G401 (cell line): ENCODE measurements at regions not wholly inside any gene's neighbourhood (a gene's known extent, or its start where the extent isn't known, plus 50 kb on each side); places are given as distances from the start of the nearest gene placed in this dataset.
"Not testable (repeated sequence)": the region's sequence is repeated elsewhere in the genome, so short reads cannot be mapped to it uniquely, and the experiment has no call there.

Experiments used
- DNase-seq: peaks from one replicate; pipeline ENCODE4 v3.0.0-alpha.2; 2015; ENCODE audit warnings: low spot score
- in situ Hi-C: cut with HindIII; loops from 2 replicates; pipeline ENCODE4 v1.10.0; 2016; ENCODE audit warnings: low sequenced_read_pairs, mixed read lengths

GRCh38 chr1:222216255-222216754, 331.6 kb downstream of the HHIPL2 start:
- in situ Hi-C loops: no loop called here
- DNase-seq: no peak

DNA sequence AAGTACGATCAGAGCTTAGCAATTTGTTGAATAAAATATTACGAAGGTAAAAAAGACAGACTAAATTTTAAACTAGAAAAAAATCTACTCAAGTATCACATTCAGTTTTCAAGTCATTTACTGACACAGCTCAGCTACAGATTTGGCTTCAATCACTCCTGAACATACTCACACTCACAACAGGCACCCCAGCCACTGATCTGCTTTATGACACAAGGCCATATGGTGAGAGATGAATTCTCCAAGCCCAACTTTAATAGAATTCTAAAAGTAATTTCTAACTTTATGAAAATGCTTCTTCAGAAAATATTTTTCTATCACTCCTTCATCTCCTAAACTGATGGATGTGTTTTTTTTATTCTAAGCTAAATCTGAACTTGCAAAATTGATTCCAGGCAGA, 337.1 kb downstream of the HHIPL2 start:
- no peak for DNase-seq

DNA sequence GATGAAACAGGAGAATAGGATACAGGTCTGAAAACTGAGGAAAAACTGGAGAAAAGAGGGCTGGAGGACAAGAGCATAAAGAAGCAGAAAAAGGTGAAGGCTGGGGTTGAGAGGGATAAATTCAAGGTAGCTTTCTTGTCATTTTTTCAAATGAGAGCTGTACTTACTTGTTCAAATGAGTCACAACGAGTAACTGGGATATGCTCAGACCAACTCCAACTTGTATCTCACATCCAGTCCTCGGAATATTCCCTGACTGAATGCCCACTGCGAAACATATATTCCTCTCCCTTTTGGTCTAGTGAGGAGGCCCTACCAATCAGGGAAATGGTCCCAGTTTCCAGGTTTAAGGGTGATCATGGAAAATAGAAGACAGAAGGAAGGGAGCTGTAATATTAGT, 343.4 kb downstream of the HHIPL2 start:
- DNase-seq: no peak
- in situ Hi-C loops: no loop called here

More for the DNA sequence above, 337.1 kb downstream of the HHIPL2 start:
- in situ Hi-C loops: no loop called here

DNA sequence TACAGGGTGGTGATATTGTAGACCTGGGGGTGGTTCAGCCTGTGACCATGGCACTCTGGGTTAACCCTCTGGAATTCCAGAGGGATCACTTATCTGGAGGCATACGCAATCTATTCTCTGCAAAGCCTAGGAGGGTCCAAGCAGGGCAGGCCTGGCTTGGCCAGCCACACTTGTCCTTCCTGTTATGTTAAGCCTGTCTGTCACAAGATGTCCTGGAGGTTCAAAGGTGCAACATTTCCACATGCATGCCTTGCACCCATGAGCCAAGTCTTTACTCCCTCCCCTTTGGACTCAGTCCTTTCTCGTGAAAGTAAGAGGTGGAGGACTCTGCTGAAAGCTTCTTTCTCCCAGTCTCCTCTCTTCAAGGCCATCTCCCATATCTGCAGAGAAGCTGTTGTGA, 345.1 kb downstream of the HHIPL2 start:
- in situ Hi-C loops: no loop called here
- DNase-seq: no peak

GRCh38 chr1:222196736-222197135, 351.2 kb downstream of the HHIPL2 start:
- in situ Hi-C loops: no loop called here
- no peak for DNase-seq

GRCh38 chr1:222196288-222196687, 351.6 kb downstream of the HHIPL2 start:
- in situ Hi-C loops: no loop called here
- DNase-seq: no peak

GRCh38 chr1:222195857-222196256, 352.0 kb downstream of the HHIPL2 start:
- DNase-seq: no peak
- in situ Hi-C loops: no loop called here

DNA sequence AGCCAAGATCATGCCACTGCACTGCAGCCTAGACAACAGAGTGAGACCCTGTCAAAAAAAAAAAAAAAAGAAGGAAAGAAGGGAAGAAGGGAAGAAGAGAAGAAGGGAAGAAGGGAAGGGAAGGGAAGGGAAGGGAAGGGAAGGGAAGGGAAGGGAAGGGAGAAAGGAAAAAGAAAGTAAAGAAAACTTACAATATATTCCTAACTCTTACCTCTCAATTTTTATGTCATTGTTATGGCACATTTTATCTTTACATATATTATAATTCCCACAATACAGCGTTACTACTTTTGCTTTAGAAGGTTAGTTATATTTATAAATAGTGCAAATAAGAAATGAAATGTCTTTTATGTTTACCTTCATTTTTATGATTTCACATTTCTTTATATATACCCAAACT, 358.7 kb downstream of the HHIPL2 start:
- in situ Hi-C loops: no loop called here
- no peak for DNase-seq

DNA sequence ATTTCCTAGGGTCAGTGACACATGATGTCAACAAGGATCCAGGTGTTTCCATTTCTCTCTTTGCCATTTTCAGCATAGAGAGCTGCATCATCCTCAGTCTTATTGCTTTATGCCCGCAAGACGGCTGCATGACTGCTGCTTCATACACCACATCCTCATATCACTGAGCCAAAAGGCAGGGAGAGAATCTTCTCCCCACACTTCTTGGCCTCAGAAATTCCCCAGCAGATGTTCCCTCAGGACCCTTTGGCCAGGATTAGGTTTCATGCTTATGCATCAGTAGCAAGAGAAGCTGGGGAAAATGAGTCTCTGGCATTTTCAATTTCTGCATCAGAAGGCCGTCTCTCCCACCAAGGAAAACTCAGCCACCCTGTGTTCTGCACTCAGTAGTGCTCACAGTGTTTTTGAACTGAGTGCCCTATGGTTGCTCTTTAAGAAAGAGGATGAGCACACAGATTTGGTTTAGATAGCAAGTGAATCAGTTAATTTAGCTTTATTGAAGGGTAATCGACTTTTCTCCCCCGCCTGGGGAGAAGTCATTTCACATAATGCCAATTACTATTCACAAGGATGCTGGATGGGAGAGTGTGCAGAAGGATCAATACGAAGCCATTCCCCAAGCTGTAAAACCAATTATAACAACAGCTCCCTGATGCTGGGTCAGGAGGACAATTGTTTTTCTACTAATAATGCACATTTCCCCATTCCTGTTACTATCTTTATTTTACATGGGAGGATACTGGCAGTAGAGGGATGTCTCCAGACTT, 360.2 kb downstream of the HHIPL2 start:
- in situ Hi-C loops: no loop called here
- DNase-seq: no peak

- DNase-seq: no peak
- in situ Hi-C loops: no loop called here
Observed at GRCh38 chr1:222182641-222183040, 365.3 kb downstream of the HHIPL2 start.

- in situ Hi-C loops: no loop called here
- DNase-seq: no peak
Observed at GRCh38 chr1:222181191-222181590, 366.7 kb downstream of the HHIPL2 start.

DNA sequence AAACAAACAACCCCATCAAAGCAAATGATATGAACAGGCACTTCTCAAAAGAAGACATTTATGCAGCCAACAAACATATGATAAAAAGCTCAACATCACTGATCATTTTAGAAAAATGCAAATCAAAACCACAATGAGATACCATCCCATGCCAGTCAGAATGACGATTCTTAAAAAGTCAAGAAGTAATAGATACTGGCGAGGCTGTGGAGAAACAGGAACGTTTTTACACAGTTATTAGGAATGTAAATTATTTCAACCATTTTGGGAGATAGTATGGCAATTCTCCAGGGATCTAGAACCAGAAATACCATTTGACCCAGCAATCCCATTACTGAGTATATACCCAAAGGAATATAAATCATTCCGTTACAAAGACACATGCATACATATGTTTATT, 370.4 kb downstream of the HHIPL2 start:
- in situ Hi-C loops, DNase-seq: not testable (repeated sequence)

GRCh38 chr1:222171005-222171404, 376.9 kb downstream of the HHIPL2 start:
- in situ Hi-C loops: no loop called here
- no peak for DNase-seq

GRCh38 chr1:222168621-222169020, 379.3 kb downstream of the HHIPL2 start:
- in situ Hi-C loops: no loop called here
- DNase-seq: no peak

DNA sequence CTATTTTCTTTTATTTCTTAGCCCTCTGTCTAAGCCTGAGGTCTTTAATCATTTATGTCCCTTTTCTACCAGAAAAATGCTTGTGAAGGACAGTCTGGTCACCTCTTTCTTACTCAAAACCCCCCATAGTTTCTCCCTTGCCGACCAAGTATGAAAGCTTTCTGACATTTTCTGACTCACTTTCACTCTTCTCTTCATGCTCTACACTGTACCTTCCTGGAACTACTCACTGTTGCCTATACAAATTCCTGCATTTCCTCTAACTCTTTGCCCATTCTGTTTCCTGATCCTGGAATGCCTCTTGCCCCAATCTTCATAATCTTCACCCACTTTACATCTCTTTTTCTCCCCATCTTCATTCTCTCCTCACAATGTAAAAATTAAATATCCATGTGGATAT, 380.0 kb downstream of the HHIPL2 start:
- no peak for DNase-seq
- in situ Hi-C loops: no loop called here

- in situ Hi-C loops: no loop called here
- no peak for DNase-seq
Observed at GRCh38 chr1:222167111-222167510, 380.8 kb downstream of the HHIPL2 start.

DNA sequence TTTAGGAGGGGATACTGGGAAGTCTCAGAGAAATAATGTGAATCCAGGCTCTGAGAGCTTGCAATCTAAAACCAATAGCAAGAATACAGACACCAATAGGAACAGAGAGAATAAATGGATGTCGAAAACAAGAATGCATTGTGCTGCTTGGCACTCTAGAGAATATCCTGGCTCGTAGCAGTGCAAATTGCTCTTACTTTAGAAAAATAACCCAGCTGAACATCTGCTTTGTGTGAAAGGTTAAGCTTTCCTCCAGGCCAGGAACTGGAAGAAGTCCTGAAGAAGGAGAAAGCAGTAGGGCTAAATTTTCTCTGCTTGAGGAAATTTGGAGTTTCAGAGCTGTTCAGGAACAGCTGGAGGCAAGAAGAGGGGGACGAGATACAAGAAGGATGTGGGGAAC, 382.3 kb downstream of the HHIPL2 start:
- no peak for DNase-seq

DNA sequence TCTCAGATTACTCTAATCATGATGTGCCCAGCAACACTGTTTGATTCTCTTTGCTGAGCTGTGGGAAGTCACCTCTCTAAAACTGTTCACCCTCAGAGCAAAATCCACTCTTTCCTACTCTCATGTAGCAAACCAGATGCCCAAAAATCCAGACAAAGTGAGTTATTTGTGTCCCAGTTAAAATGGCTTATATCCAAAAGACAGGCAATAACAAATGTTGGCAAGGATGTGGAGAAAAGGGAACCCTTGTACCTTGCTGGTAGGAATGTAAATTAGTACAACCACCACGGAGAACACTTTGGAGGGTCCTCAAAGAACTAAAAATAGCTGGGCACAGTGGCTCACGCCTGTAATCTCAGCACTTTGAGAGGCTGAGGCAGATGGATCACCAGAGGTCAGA, 384.0 kb downstream of the HHIPL2 start:
- in situ Hi-C loops: no loop called here
- no peak for DNase-seq

More for the DNA sequence above, 382.3 kb downstream of the HHIPL2 start:
- in situ Hi-C loops: no loop called here

GRCh38 chr1:222161676-222162075, 386.2 kb downstream of the HHIPL2 start:
- DNase-seq: no peak
- in situ Hi-C loops: no loop called here

DNA sequence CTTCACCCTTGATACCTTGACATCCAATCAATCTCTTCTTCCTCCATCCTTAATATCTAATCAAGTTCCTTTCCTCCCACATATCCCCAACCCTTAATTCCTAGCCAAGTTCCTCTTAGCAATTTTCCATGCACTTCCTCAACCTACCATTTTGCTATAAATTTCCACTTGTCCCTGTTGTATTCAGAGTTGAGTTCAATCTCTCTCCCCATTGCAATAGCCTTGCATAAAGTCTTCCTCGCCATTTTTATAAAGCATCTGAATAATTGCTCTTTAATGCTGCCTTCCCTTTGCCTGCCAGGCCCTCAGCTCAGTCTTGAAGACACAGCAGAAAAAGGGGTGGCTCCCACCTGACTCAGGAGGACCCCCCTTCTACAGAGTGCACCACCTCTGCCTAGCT, 390.3 kb downstream of the HHIPL2 start:
- no peak for DNase-seq
- in situ Hi-C loops: no loop called here

DNA sequence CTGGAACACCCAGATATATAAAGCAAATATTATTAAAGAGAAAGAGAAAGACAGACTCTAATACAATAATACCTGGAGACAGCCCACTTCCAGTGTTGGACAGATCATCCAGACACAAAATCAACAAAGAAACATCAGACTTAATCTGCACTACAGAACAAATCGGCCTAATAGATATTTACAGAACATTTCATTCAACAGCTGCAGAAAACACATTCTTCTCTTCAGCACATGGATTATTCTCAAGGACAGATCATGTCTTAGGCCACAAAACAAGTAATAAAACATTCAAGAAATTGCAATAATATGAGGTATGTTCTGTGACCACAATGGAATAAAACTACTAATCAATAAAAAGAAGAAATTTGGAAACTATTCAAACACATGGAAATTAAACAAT, 398.3 kb upstream of the DUSP10 start:
- no peak for DNase-seq
- in situ Hi-C loops: no loop called here
